Brain microvascular endothelial cell (primary cell): ENCODE measurements at regions not wholly inside any gene's neighbourhood (a gene's known extent, or its start where the extent isn't known, plus 50 kb on each side); places are given as distances from the start of the nearest gene placed in this dataset.
"Not testable (repeated sequence)": the region's sequence is repeated elsewhere in the genome, so short reads cannot be mapped to it uniquely, and the experiment has no call there.

Experiments
- DNase-seq: peaks from one replicate; pipeline ENCODE4 v3.0.0-alpha.2; 2020
- H3K27ac ChIP-seq: fragments of 250-450 bp; sonication (Bioruptor Pico); 2 replicates; pipeline ENCODE4 v1.5.1; 2020; ENCODE audit warnings: mild to moderate bottlenecking, moderate library complexity
- H3K27me3 ChIP-seq: fragments of 250-450 bp; sonication (Bioruptor Pico); replicated peaks from 2 replicates; pipeline ENCODE4 v1.5.1; 2020; ENCODE audit warnings: mild to moderate bottlenecking
- H3K36me3 ChIP-seq: fragments of 250-450 bp; sonication (Bioruptor Pico); replicated peaks from 2 replicates; pipeline ENCODE4 v1.5.1; 2020; ENCODE audit warnings: mild to moderate bottlenecking
- H3K4me3 ChIP-seq: 2 replicates; pipeline ENCODE4 v1.5.1; 2011; ENCODE audit warnings: low read depth, mild to moderate bottlenecking, control low read depth, low read length, moderate library complexity
- in situ Hi-C: cut with HindIII; loops from 2 replicates; pipeline ENCODE4 v1.10.0; 2017; ENCODE audit warnings: low sequenced_read_pairs, low pct_ligation_motif_present
- TF ChIP-seq, protein P1 (sequence below): IDR thresholded peaks from 2 replicates; pipeline ENCODE4 v1.5.1; 2011; ENCODE audit warnings: low read depth, mild to moderate bottlenecking, moderate library complexity, low read length, control low read depth, inconsistent platforms; ENCODE audit errors: missing control alignments

DNA sequence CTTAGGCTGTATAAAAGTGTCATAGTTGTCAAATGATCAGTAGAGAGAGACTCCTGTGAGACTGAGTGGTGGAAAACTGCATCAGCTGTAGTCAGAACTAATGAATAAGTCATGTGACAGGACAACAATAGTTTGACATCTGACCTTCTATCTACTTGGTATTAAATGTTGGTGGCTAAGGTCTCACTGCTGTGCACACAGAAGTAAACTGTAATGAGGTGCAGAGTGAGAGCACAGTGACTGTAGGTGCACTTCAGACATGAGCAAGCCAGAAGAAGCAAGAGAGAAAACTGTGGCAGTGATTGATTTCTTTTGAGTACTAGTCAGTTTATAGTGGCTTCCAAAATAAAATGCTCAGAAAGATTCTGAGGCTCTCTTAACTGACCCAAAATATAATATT is 803.6 kb downstream of the RAPGEF2 start:
- DNase-seq, result no peak
- TF ChIP-seq, protein P1, sequence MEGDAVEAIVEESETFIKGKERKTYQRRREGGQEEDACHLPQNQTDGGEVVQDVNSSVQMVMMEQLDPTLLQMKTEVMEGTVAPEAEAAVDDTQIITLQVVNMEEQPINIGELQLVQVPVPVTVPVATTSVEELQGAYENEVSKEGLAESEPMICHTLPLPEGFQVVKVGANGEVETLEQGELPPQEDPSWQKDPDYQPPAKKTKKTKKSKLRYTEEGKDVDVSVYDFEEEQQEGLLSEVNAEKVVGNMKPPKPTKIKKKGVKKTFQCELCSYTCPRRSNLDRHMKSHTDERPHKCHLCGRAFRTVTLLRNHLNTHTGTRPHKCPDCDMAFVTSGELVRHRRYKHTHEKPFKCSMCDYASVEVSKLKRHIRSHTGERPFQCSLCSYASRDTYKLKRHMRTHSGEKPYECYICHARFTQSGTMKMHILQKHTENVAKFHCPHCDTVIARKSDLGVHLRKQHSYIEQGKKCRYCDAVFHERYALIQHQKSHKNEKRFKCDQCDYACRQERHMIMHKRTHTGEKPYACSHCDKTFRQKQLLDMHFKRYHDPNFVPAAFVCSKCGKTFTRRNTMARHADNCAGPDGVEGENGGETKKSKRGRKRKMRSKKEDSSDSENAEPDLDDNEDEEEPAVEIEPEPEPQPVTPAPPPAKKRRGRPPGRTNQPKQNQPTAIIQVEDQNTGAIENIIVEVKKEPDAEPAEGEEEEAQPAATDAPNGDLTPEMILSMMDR, result no peak
- in situ Hi-C loops, result no loop called here
- no peaks in the 10 kb centered on the region for H3K27me3 ChIP-seq
- no peak overlapping the region for H3K27ac ChIP-seq
- H3K36me3 ChIP-seq, result no peaks in the 10 kb centered on the region
- H3K4me3 ChIP-seq, result no peak overlapping the region

- Histone ChIP-seq H3K27ac (no peak overlapping the region), H3K4me3 (no peak overlapping the region), H3K27me3 (no peaks in the 10 kb centered on the region), H3K36me3 (no peaks in the 10 kb centered on the region)
- TF ChIP-seq, protein P1, result no peak
- no peak for DNase-seq
- in situ Hi-C loops, result no loop called here
These were observed 807.8 kb downstream of the RAPGEF2 start for GRCh38 chr4:159910721-159911120.

- Histone ChIP-seq H3K4me3 (no peak overlapping the region), H3K27ac (no peak overlapping the region), H3K36me3 (no peaks in the 10 kb centered on the region), H3K27me3 (no peaks in the 10 kb centered on the region)
- in situ Hi-C loops, result no loop called here
- no peak for DNase-seq
- TF ChIP-seq, protein P1, result no peak
These were observed 819.2 kb downstream of the RAPGEF2 start for GRCh38 chr4:159922119-159922518.

GRCh38 chr4:159925770-159926169 is 822.9 kb downstream of the RAPGEF2 start:
- in situ Hi-C loops, result no loop called here
- TF ChIP-seq, protein P1, result no peak
- Histone ChIP-seq H3K27ac (no peak overlapping the region), H3K4me3 (no peak overlapping the region), H3K36me3 (no peaks in the 10 kb centered on the region), H3K27me3 (no peaks in the 10 kb centered on the region)
- DNase-seq, result no peak

- in situ Hi-C loops, result no loop called here
- DNase-seq, result no peak
- Histone ChIP-seq H3K27me3 (no peaks in the 10 kb centered on the region), H3K36me3 (no peaks in the 10 kb centered on the region), H3K27ac (no peak overlapping the region), H3K4me3 (no peak overlapping the region)
- TF ChIP-seq, protein P1, result no peak
These were observed 824.0 kb downstream of the RAPGEF2 start for GRCh38 chr4:159926871-159927270.

GRCh38 chr4:159927781-159928180 is 824.9 kb downstream of the RAPGEF2 start:
- H3K27me3 ChIP-seq, result no peaks in the 10 kb centered on the region
- no peak overlapping the region for H3K27ac ChIP-seq
- in situ Hi-C loops, result no loop called here
- H3K36me3 ChIP-seq, result no peaks in the 10 kb centered on the region
- TF ChIP-seq, protein P1, result no peak
- no peak for DNase-seq
- no peak overlapping the region for H3K4me3 ChIP-seq

GRCh38 chr4:159934602-159935001 is 831.7 kb downstream of the RAPGEF2 start:
- DNase-seq, H3K4me3 ChIP-seq, H3K27ac ChIP-seq, H3K36me3 ChIP-seq, in situ Hi-C loops, H3K27me3 ChIP-seq: not testable (repeated sequence)
